Stimulated activated effector memory CD8-positive, alpha-beta T cell treated with anti-CD3 and anti-CD28 coated beads, Interleukin-12 subunit alpha, Interleukin-12 subunit beta, amount 100 ng/mL, for 72 hours (primary cell): ENCODE measurements at regions not wholly inside any gene's neighbourhood (a gene's known extent, or its start where the extent isn't known, plus 50 kb on each side); places are given as distances from the start of the nearest gene placed in this dataset.
"Not testable (repeated sequence)": the region's sequence is repeated elsewhere in the genome, so short reads cannot be mapped to it uniquely, and the experiment has no call there.

Experiments used
- ATAC-seq: fragments of 150-1000 bp; cut with Tn5 transposase; 2 replicates; pipeline ENCODE4 v1.10.0; 2021
- DNase-seq, 2 donors: peaks; one replicate each; pipeline ENCODE4 v3.0.0; 2021 to 2022; ENCODE audit warnings: low spot score in 2 of 2
- H3K27ac Mint-ChIP-seq: one replicate; pipeline ENCODE4 v1.8.0; 2022; ENCODE audit warnings: mild to moderate bottlenecking, mixed read lengths
- H3K36me3 Mint-ChIP-seq: one replicate; pipeline ENCODE4 v1.8.0; 2022; ENCODE audit warnings: mild to moderate bottlenecking, mixed read lengths
- H3K4me1 Mint-ChIP-seq: one replicate; pipeline ENCODE4 v1.8.0; 2022; ENCODE audit warnings: mixed read lengths
- H3K4me3 Mint-ChIP-seq: one replicate; pipeline ENCODE4 v1.8.0; 2022; ENCODE audit warnings: mild to moderate bottlenecking, mixed read lengths
- H3K9me3 Mint-ChIP-seq: one replicate; pipeline ENCODE4 v1.8.0; 2022; ENCODE audit warnings: mixed read lengths

DNA sequence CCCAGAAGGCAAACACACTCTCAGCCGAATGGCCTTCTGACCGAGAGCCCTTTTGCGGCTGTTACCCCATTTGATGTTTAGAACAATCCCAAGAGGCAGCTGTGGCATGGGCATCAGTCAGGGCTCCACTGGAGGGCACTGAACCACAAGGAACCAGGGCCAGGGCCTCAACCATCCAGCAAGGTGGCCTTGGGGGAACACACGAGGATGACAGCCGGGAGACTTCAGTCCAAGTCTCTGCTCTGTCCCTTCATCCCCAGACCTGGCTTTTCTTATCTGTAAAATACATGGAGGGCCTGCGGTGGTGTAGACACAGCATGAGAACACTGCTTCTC is 63.6 kb upstream of the INSIG1 start:
- H3K4me3 Mint-ChIP-seq = no peak overlapping the region
- no peak overlapping the region for H3K27ac Mint-ChIP-seq
- DNase-seq (no peak), ATAC-seq (peak; percentile 39)
- no peaks in the 10 kb centered on the region for H3K36me3 Mint-ChIP-seq
- no peaks in the 10 kb centered on the region for H3K9me3 Mint-ChIP-seq
- H3K4me1 Mint-ChIP-seq = peaks cover 6% of the 10 kb centered on the region

DNA sequence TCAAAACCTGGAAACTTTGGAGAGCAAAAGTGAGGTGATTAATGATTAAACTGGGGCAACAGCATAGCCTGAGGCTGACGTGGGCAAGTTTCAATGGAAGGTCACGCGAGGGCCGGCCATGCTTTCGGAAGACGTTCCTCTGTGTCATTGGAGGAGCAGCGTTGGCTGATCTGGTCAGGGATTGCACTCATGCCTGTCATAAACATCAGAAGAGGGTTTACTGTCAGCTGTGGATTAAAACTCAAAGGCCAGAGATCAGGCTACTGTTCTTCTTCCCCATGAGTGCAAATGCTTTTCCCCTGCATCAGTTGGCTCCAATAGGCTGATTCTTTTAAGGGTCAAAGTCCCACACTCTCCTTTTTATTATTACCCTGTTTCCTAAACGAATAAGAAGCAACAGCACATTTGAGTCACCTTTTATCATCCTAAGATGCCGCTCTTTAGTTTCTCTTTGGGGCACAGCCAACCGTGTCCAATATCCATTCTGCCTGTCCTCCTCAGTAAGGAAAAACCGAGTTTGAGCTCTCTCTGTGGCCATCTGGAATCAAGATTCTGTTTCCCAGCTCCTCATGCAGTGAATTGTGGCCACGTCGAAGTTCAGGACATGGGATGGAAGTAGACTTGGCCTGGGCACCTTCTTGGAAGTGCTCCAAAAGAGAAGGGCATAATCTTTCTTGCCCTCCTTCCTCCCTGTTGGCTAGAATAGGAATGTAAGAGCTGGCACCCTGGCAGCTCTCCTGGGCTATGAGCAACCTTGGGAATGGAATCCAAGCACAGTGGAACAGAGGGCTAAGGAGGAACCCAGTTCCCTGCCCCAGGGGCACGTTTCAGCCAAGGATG is 62.5 kb upstream of the INSIG1 start:
- Mint-ChIP-seq H3K9me3 (no peaks in the 10 kb centered on the region), H3K36me3 (no peaks in the 10 kb centered on the region), H3K27ac (no peak overlapping the region), H3K4me1 (peaks cover 6% of the 10 kb centered on the region), H3K4me3 (no peak overlapping the region)
- no peak for DNase-seq
- ATAC-seq = no peak

DNA sequence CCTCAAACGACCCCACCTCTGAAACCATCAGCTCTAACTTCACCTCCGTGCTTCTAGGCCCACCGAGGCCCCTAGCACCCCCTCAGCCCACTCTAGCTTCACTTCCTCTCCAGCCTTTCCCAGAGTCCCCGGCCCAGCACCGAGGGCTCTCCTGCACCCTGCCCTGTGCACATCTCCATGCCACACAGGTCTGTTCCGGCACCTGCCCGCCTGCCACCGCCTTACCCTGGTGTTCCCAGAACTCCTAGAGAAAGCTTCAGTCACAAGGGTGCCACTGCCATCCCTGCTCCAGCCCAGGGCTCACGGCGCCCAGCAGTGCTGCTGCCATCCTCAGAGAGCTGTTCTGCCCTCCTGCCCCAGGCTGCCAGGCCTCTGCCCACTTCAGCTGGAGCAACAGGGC is 61.3 kb upstream of the INSIG1 start:
- Mint-ChIP-seq H3K27ac (peak overlapping the region; percentile 85), H3K36me3 (no peaks in the 10 kb centered on the region), H3K4me1 (peaks cover 6% of the 10 kb centered on the region), H3K9me3 (no peaks in the 10 kb centered on the region), H3K4me3 (no peak overlapping the region)
- no peak for DNase-seq
- ATAC-seq = peak; percentile 19

DNA sequence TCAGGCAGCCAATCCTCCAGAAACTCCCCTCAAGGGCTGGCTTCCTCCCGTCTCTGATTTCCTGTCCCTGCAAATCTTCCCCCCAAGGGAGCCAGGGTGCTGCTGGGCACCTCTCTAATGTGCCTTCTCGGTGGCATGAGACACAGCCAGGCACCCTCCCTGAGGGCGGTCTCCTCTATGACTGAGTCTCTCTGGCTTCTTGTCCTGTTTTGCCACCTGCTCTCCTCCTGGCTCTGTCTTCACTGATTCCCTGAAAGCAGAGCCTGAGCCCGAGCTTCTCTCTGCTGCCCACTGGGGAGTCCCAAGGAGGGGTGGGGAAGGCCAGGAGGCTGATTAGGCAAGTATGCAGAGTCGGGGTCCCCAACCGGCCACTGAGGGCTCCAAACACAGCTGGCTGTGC is 60.4 kb upstream of the INSIG1 start:
- no peaks in the 10 kb centered on the region for H3K9me3 Mint-ChIP-seq

DNA sequence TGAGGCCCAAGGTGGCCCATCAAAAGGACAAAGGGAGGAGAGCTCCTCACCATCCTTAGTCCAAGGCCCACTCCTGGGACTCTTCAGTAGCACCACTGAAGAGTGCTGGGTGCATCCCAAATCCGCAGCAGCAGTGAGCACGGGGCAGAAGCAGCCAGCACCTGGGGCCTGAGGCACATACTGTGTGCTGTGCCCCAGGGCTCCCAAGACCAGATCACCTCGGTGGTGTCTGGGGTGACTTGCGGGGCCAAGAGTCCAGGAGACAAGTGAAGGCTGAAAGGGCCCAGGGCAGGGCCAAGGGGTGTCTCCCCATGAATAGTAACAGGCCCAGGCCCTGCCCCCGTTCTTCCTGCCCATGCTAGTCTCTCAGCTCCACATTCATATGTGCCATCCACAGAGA is 59.9 kb upstream of the INSIG1 start:
- ATAC-seq (peak; percentile 28), DNase-seq (no peak)
- Mint-ChIP-seq H3K4me3 (no peak overlapping the region), H3K36me3 (no peaks in the 10 kb centered on the region), H3K27ac (peak overlapping the region; percentile 85), H3K4me1 (peaks cover 6% of the 10 kb centered on the region), H3K9me3 (no peaks in the 10 kb centered on the region)

More for the DNA sequence above, 60.4 kb upstream of the INSIG1 start:
- Mint-ChIP-seq H3K4me1 (peaks cover 6% of the 10 kb centered on the region), H3K27ac (peak overlapping the region; percentile 85), H3K4me3 (no peak overlapping the region), H3K36me3 (no peaks in the 10 kb centered on the region)
- no peak for DNase-seq
- peak; percentile 11 for ATAC-seq

DNA sequence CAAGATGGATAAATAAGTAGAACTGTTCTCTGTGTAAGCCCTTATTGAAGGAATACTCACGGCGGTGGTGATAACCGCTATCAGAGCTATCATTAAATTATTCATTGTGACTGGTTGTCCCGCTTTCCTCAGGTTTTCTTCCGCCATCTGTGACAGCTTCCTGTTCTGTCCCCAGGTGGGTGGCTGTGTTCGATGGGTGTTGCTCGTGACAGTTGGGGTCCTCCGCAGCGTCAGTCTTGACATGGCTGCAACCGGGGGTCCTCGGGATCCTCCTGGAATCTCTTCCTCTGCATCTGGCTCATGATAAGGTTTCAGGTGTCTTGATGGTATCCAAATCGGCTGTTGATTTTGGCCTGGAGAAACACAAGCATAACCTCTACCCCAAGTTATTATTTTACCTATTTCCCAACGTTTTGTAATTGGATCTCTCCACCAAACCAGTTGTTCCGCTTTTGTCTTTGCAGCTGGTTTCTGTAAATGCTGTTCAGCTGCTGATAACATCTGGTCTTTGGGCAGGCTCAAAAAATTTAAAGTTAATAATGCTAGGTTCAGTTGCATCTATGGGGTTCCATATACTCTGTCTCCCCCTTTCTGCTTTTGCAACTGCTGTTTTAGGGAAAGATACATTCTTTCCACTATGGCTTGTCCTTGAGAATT is 58.1 kb upstream of the INSIG1 start:
- not testable (repeated sequence) for H3K4me1 Mint-ChIP-seq, ATAC-seq, H3K4me3 Mint-ChIP-seq, DNase-seq, H3K9me3 Mint-ChIP-seq, H3K36me3 Mint-ChIP-seq, H3K27ac Mint-ChIP-seq

DNA sequence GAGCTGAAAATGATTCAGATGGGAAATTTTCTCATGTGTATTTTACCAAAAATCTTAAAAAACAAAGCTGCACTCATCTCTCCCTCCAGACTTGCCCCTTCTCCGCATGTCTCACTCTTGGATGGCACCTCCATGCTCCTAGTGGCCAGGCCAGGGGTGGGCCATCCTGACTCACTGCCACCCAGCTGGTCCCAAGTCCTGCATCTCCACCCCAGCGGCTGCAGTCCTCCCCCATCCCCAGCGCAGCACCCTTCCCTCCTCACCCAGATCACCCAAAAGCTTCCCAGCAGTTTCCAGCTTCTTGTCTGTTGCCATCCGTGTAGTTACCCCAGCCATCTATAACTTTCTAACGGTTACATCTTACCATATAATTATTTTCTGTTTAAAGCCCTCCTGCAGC is 53.0 kb upstream of the INSIG1 start:
- DNase-seq (no peak), ATAC-seq (peak; percentile 32)
- Mint-ChIP-seq H3K36me3 (peaks cover 6% of the 10 kb centered on the region), H3K4me3 (no peak overlapping the region), H3K9me3 (no peaks in the 10 kb centered on the region), H3K27ac (peak overlapping the region; percentile 79), H3K4me1 (peaks cover 23% of the 10 kb centered on the region)

DNA sequence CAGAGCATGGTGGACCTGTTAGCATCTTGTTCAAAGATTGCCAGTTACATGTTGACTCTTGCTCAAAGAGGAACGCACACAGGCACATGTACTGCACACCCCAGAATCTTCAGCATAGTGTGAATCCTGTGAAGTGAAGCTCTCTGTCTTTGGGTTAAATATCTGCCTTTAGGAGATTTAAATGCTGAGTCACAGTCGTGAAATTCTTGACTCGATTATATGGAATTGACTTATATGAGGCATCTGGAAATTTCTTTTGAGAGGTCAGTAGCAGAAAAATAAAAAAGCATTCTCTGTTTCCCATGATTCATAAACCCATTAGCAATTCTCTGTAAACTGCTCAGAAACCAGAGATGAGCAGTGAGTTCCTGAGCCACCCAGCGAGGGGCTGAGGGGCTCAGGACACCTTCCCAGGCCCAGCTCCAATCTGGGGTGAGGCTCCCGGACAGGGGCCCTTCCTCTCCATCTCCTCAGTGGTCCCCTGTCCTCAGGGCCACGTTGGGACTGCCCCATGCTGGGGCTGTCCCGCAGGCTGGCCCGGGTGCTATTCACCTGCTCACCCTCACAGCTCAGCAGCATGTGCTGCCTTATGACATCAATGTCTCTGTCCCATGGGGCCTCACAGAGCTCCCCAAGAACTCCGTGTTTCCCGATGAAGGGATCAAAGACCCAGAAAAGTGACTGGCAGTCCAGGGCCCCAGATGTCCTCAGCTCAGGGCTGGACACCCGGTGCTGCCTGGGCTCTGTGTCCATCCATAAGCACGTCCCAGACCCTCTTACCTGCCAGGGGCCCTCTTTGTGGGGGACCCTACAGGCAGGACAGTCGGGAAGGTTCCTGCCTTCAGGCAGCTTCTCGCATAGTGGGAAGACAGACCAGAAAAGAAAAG is 50.0 kb upstream of the INSIG1 start:
- H3K4me3 Mint-ChIP-seq = no peak overlapping the region
- ATAC-seq (no peak), DNase-seq (no peak)
- H3K27ac Mint-ChIP-seq = peak overlapping the region; percentile 83
- peaks cover 6% of the 10 kb centered on the region for H3K36me3 Mint-ChIP-seq
- H3K9me3 Mint-ChIP-seq = no peaks in the 10 kb centered on the region
- H3K4me1 Mint-ChIP-seq = peaks cover 23% of the 10 kb centered on the region
